Kidney capillary endothelial cell (primary cell): ENCODE measurements at regions not wholly inside any gene's neighbourhood (a gene's known extent, or its start where the extent isn't known, plus 50 kb on each side); places are given as distances from the start of the nearest gene placed in this dataset.

Experiments used
- DNase-seq: peaks from one replicate; pipeline ENCODE4 v3.0.0-alpha.2; 2018; ENCODE audit warnings: low spot score

GRCh38 chr2:45211636-45212035 is 202.4 kb upstream of the SIX2 start:
- DNase-seq: no peak

GRCh38 chr2:45210462-45211195 is 201.4 kb upstream of the SIX2 start:
- no peak for DNase-seq

- DNase-seq: no peak
Measured at GRCh38 chr2:45209875-45210274, 200.6 kb upstream of the SIX2 start.

GRCh38 chr2:45209302-45209701 is 200.1 kb upstream of the SIX2 start:
- DNase-seq: no peak

- DNase-seq: no peak
Measured at GRCh38 chr2:45207101-45207500, 197.8 kb upstream of the SIX2 start.

- DNase-seq: no peak
Measured at GRCh38 chr2:45205985-45206384, 196.7 kb upstream of the SIX2 start.

GRCh38 chr2:45205480-45205879 is 196.2 kb upstream of the SIX2 start:
- no peak for DNase-seq

GRCh38 chr2:45203400-45203799 is 194.1 kb upstream of the SIX2 start:
- no peak for DNase-seq

GRCh38 chr2:45199973-45200372 is 190.7 kb upstream of the SIX2 start:
- no peak for DNase-seq

GRCh38 chr2:45195916-45196315 is 186.7 kb upstream of the SIX2 start:
- DNase-seq: no peak

GRCh38 chr2:45194596-45194995 is 185.3 kb upstream of the SIX2 start:
- no peak for DNase-seq

GRCh38 chr2:45193581-45193980 is 184.3 kb upstream of the SIX2 start:
- no peak for DNase-seq

- no peak for DNase-seq
Measured at GRCh38 chr2:45192991-45193390, 183.7 kb upstream of the SIX2 start.

- no peak for DNase-seq
Measured at GRCh38 chr2:45192481-45192880, 183.2 kb upstream of the SIX2 start.

GRCh38 chr2:45191976-45192375 is 182.7 kb upstream of the SIX2 start:
- no peak for DNase-seq

- DNase-seq: no peak
Measured at GRCh38 chr2:45191146-45191863, 182.1 kb upstream of the SIX2 start.

- no peak for DNase-seq
Measured at GRCh38 chr2:45190481-45190942, 181.3 kb upstream of the SIX2 start.

GRCh38 chr2:45184606-45185005 is 175.4 kb upstream of the SIX2 start:
- no peak for DNase-seq

- DNase-seq: no peak
Measured at GRCh38 chr2:45182667-45183295, 173.5 kb upstream of the SIX2 start.

GRCh38 chr2:45180779-45181178 is 171.5 kb upstream of the SIX2 start:
- no peak for DNase-seq

- no peak for DNase-seq
Measured at GRCh38 chr2:45180033-45180746, 170.9 kb upstream of the SIX2 start.

- DNase-seq: no peak
Measured at GRCh38 chr2:45178854-45179253, 169.6 kb upstream of the SIX2 start.

GRCh38 chr2:45178359-45178758 is 169.1 kb upstream of the SIX2 start:
- DNase-seq: no peak
